Dendritic cell treated with granulocyte-macrophage colony-stimulating factor and Interleukin-4, amounts not matched to agents 40 ng/mL and 50 ng/mL, for 4 days (primary cell): ENCODE measurements at regions not wholly inside any gene's neighbourhood (a gene's known extent, or its start where the extent isn't known, plus 50 kb on each side); places are given as distances from the start of the nearest gene placed in this dataset.

Source experiments
- H3K27ac Mint-ChIP-seq: one replicate; pipeline ENCODE4 v1.8.0; 2022; ENCODE audit warnings: mild to moderate bottlenecking, mixed read lengths
- H3K27me3 Mint-ChIP-seq: one replicate; pipeline ENCODE4 v1.8.0; 2022; ENCODE audit warnings: mild to moderate bottlenecking, mixed read lengths
- H3K36me3 Mint-ChIP-seq: one replicate; pipeline ENCODE4 v1.8.0; 2022; ENCODE audit warnings: low read depth, mixed read lengths
- H3K4me1 Mint-ChIP-seq: one replicate; pipeline ENCODE4 v1.8.0; 2022; ENCODE audit warnings: low read depth, mixed read lengths
- H3K4me3 Mint-ChIP-seq: one replicate; pipeline ENCODE4 v1.8.0; 2022; ENCODE audit warnings: mild to moderate bottlenecking, moderate library complexity, mixed read lengths
- H3K9me3 Mint-ChIP-seq: one replicate; pipeline ENCODE4 v1.8.0; 2022; ENCODE audit warnings: mixed read lengths
- intact Hi-C: fragments of 100-400 bp; cut with micrococcal nuclease; formaldehyde crosslinking; loops from one replicate; pipeline ENCODE4 v1.15.0; 2022

- H3K27me3 Mint-ChIP-seq, result no peaks in the 10 kb centered on the region
- H3K4me3 Mint-ChIP-seq, result no peak overlapping the region
- H3K4me1 Mint-ChIP-seq, result no peaks in the 10 kb centered on the region
- H3K9me3 Mint-ChIP-seq, result no peaks in the 10 kb centered on the region
- intact Hi-C loops, result no loop called here
- no peak overlapping the region for H3K27ac Mint-ChIP-seq
- H3K36me3 Mint-ChIP-seq, result no peaks in the 10 kb centered on the region
Measured at GRCh38 chr9:23590276-23591000, 235.6 kb downstream of the ELAVL2 start.

- no peaks in the 10 kb centered on the region for H3K4me1 Mint-ChIP-seq
- no peaks in the 10 kb centered on the region for H3K9me3 Mint-ChIP-seq
- no peaks in the 10 kb centered on the region for H3K36me3 Mint-ChIP-seq
- H3K27ac Mint-ChIP-seq, result no peak overlapping the region
- no peak overlapping the region for H3K4me3 Mint-ChIP-seq
- intact Hi-C loops, result no loop called here
- no peaks in the 10 kb centered on the region for H3K27me3 Mint-ChIP-seq
Measured at GRCh38 chr9:23594421-23594820, 231.6 kb downstream of the ELAVL2 start.

- H3K36me3 Mint-ChIP-seq, result no peaks in the 10 kb centered on the region
- intact Hi-C loops, result no loop called here
- no peak overlapping the region for H3K4me3 Mint-ChIP-seq
- no peaks in the 10 kb centered on the region for H3K4me1 Mint-ChIP-seq
- H3K9me3 Mint-ChIP-seq, result no peaks in the 10 kb centered on the region
- no peak overlapping the region for H3K27ac Mint-ChIP-seq
- no peaks in the 10 kb centered on the region for H3K27me3 Mint-ChIP-seq
Measured at GRCh38 chr9:23596913-23597634, 229.0 kb downstream of the ELAVL2 start.

- no peaks in the 10 kb centered on the region for H3K27me3 Mint-ChIP-seq
- no peaks in the 10 kb centered on the region for H3K36me3 Mint-ChIP-seq
- no peaks in the 10 kb centered on the region for H3K9me3 Mint-ChIP-seq
- H3K27ac Mint-ChIP-seq, result no peak overlapping the region
- H3K4me1 Mint-ChIP-seq, result no peaks in the 10 kb centered on the region
- H3K4me3 Mint-ChIP-seq, result no peak overlapping the region
- intact Hi-C loops, result no loop called here
Measured at GRCh38 chr9:23598994-23599393, 227.0 kb downstream of the ELAVL2 start.

- no peaks in the 10 kb centered on the region for H3K4me1 Mint-ChIP-seq
- intact Hi-C loops, result no loop called here
- H3K27ac Mint-ChIP-seq, result no peak overlapping the region
- H3K9me3 Mint-ChIP-seq, result no peaks in the 10 kb centered on the region
- no peaks in the 10 kb centered on the region for H3K36me3 Mint-ChIP-seq
- H3K27me3 Mint-ChIP-seq, result no peaks in the 10 kb centered on the region
- H3K4me3 Mint-ChIP-seq, result no peak overlapping the region
Measured at GRCh38 chr9:23603311-23603710, 222.7 kb downstream of the ELAVL2 start.

GRCh38 chr9:23606107-23606506, 219.9 kb downstream of the ELAVL2 start:
- H3K27me3 Mint-ChIP-seq, result no peaks in the 10 kb centered on the region
- H3K4me1 Mint-ChIP-seq, result no peaks in the 10 kb centered on the region
- intact Hi-C loops, result no loop called here
- no peak overlapping the region for H3K27ac Mint-ChIP-seq
- no peaks in the 10 kb centered on the region for H3K36me3 Mint-ChIP-seq
- no peak overlapping the region for H3K4me3 Mint-ChIP-seq
- peaks cover 6% of the 10 kb centered on the region for H3K9me3 Mint-ChIP-seq

- H3K4me1 Mint-ChIP-seq, result no peaks in the 10 kb centered on the region
- peaks cover 6% of the 10 kb centered on the region for H3K9me3 Mint-ChIP-seq
- H3K4me3 Mint-ChIP-seq, result no peak overlapping the region
- no peaks in the 10 kb centered on the region for H3K27me3 Mint-ChIP-seq
- intact Hi-C loops, result no loop called here
- no peaks in the 10 kb centered on the region for H3K36me3 Mint-ChIP-seq
- no peak overlapping the region for H3K27ac Mint-ChIP-seq
Measured at GRCh38 chr9:23608456-23608855, 217.6 kb downstream of the ELAVL2 start.

- Mint-ChIP-seq H3K4me1 (no peaks in the 10 kb centered on the region), H3K27ac (no peak overlapping the region), H3K36me3 (no peaks in the 10 kb centered on the region), H3K27me3 (no peaks in the 10 kb centered on the region), H3K9me3 (peaks cover 13% of the 10 kb centered on the region), H3K4me3 (no peak overlapping the region)
- intact Hi-C loops, result no loop called here
Measured at GRCh38 chr9:23611869-23612268, 214.2 kb downstream of the ELAVL2 start.

GRCh38 chr9:23615569-23615968, 210.5 kb downstream of the ELAVL2 start:
- Mint-ChIP-seq H3K27ac (no peak overlapping the region), H3K4me3 (no peak overlapping the region), H3K4me1 (no peaks in the 10 kb centered on the region), H3K36me3 (no peaks in the 10 kb centered on the region), H3K9me3 (peaks cover 7% of the 10 kb centered on the region), H3K27me3 (no peaks in the 10 kb centered on the region)
- intact Hi-C loops, result no loop called here

GRCh38 chr9:23621188-23621587, 204.9 kb downstream of the ELAVL2 start:
- intact Hi-C loops, result no loop called here
- Mint-ChIP-seq H3K27ac (no peak overlapping the region), H3K27me3 (no peaks in the 10 kb centered on the region), H3K4me1 (no peaks in the 10 kb centered on the region), H3K9me3 (no peaks in the 10 kb centered on the region), H3K4me3 (no peak overlapping the region), H3K36me3 (no peaks in the 10 kb centered on the region)

- no peaks in the 10 kb centered on the region for H3K27me3 Mint-ChIP-seq
- H3K36me3 Mint-ChIP-seq, result no peaks in the 10 kb centered on the region
- H3K4me3 Mint-ChIP-seq, result no peak overlapping the region
- no peaks in the 10 kb centered on the region for H3K9me3 Mint-ChIP-seq
- intact Hi-C loops, result no loop called here
- H3K4me1 Mint-ChIP-seq, result no peaks in the 10 kb centered on the region
- H3K27ac Mint-ChIP-seq, result no peak overlapping the region
Measured at GRCh38 chr9:23621924-23622323, 204.1 kb downstream of the ELAVL2 start.

- Mint-ChIP-seq H3K4me3 (no peak overlapping the region), H3K9me3 (no peaks in the 10 kb centered on the region), H3K27ac (no peak overlapping the region), H3K4me1 (no peaks in the 10 kb centered on the region), H3K27me3 (no peaks in the 10 kb centered on the region), H3K36me3 (no peaks in the 10 kb centered on the region)
- intact Hi-C loops, result no loop called here
Measured at GRCh38 chr9:23622396-23622795, 203.6 kb downstream of the ELAVL2 start.

- H3K36me3 Mint-ChIP-seq, result no peaks in the 10 kb centered on the region
- H3K27ac Mint-ChIP-seq, result no peak overlapping the region
- intact Hi-C loops, result no loop called here
- H3K9me3 Mint-ChIP-seq, result peaks cover 11% of the 10 kb centered on the region
- H3K4me1 Mint-ChIP-seq, result no peaks in the 10 kb centered on the region
- H3K4me3 Mint-ChIP-seq, result no peak overlapping the region
- no peaks in the 10 kb centered on the region for H3K27me3 Mint-ChIP-seq
Measured at GRCh38 chr9:23630488-23630887, 195.6 kb downstream of the ELAVL2 start.

- no peaks in the 10 kb centered on the region for H3K9me3 Mint-ChIP-seq
Measured at GRCh38 chr9:23635276-23635675, 190.8 kb downstream of the ELAVL2 start.

GRCh38 chr9:23636199-23636598, 189.8 kb downstream of the ELAVL2 start:
- Mint-ChIP-seq H3K4me1 (no peaks in the 10 kb centered on the region), H3K4me3 (no peak overlapping the region), H3K27me3 (no peaks in the 10 kb centered on the region), H3K36me3 (no peaks in the 10 kb centered on the region), H3K9me3 (no peaks in the 10 kb centered on the region), H3K27ac (no peak overlapping the region)
- intact Hi-C loops, result no loop called here

More at GRCh38 chr9:23635276-23635675, 190.8 kb downstream of the ELAVL2 start:
- H3K27me3 Mint-ChIP-seq, result no peaks in the 10 kb centered on the region
- no peaks in the 10 kb centered on the region for H3K4me1 Mint-ChIP-seq
- no peak overlapping the region for H3K4me3 Mint-ChIP-seq
- no peaks in the 10 kb centered on the region for H3K36me3 Mint-ChIP-seq
- intact Hi-C loops, result no loop called here
- no peak overlapping the region for H3K27ac Mint-ChIP-seq
